HG02571 (cell line): ENCODE measurements at regions not wholly inside any gene's neighbourhood (a gene's known extent, or its start where the extent isn't known, plus 50 kb on each side); places are given as distances from the start of the nearest gene placed in this dataset.
"Not testable (repeated sequence)": the region's sequence is repeated elsewhere in the genome, so short reads cannot be mapped to it uniquely, and the experiment has no call there.

Experiments used
- ATAC-seq: cut with Tn5 transposase; IDR thresholded peaks from one replicate; pipeline ENCODE4 v1.9.1; 2021; ENCODE audit warnings: mild to moderate bottlenecking, moderate library complexity; ENCODE audit not compliant: unreplicated experiment

DNA sequence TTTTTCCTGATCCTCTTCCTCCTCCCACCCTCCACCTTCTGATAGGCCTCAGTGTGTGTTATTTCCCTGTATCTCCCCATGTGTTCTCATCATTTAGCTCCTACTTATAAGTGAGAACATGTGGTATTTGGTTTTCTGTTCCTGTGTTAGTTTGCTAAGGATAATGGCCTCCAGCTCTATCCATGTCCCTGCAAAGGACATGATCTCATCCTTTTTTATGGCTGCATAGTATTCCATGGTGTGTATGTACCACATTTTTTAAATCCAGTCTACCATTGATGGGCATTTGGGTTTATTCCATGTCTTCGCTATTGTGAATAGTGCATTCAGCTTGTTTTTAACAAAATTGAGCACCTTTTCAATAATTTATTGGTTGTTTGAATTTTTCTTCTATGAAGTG, 130.8 kb upstream of the ARHGAP20 start:
- ATAC-seq = not testable (repeated sequence)

DNA sequence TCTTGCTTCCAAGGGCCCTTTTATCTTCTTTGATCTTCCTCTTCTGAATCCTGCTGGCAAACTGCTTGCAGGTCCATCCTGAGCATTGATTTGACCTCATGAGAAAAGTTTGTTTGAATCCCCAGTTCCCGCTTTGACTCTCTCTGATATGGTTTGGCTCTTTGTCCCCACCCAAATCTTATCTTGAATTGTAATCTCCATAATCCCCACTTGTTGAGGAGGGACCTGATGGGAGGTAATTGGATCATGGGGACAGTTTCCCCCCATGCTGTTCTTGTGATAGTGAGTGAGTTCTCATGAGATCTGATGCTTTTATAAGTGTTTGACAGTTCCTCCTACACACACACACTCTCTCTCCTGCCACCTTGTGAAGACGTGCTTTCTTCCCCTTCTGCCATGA, 126.6 kb upstream of the ARHGAP20 start:
- ATAC-seq = no peak

DNA sequence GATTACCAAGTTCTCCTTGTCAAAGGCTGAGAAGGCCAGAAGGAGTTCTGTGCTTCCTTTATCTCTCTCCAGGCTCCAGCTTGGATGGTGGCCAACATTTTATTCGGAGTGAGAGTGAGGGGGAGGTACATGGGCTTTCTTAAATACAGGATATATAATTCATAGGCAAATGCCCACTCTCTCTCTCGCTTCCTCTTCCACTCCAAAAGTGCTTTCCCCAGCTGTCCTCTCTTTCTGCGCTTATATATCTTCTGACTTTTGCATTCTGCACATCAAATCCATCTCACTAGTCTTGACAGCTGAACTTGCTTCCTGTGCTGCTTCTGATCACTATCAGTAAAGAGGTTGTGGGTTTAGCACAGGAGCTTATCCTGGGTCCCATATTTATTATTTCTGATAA, 125.4 kb upstream of the ARHGAP20 start:
- ATAC-seq = no peak

DNA sequence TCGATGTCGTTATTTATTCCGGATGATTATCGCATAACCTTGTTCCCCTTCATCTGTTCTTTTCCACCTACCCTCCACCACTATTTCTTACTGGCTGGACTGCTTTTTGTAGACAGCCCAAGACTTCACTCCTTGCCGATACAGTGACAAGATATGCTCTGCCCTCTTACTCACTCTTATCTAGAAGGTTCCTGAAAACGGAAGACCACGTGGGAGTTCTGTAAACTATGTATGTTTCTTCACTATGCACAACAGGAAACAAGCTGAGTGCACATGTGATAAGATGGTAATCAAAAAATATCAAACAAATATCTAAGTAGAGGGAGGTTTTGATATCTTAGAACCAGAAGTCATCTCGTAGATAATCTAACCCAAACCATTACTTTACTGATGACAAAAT, 122.9 kb upstream of the ARHGAP20 start:
- no peak for ATAC-seq

DNA sequence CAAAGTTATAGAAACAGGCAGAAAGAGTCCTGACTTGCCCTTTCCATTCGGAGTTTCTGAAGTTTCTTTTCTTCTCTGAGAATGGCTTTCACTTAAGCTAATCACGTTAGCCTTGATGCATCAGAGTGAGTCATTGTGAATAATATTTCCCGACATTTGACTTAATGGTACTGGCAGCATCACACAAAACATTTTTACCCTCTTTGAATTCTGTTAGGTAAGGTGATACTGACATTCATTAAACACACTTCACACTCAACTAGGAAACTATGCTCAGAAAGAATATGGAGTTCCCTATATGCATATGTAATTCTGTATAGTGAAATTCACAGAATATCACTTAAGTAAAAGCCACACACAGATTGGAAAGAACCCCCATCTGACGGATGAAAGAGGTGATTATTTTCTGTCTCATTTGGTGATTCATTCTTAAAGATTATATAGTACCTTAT, 120.8 kb upstream of the ARHGAP20 start:
- no peak for ATAC-seq

DNA sequence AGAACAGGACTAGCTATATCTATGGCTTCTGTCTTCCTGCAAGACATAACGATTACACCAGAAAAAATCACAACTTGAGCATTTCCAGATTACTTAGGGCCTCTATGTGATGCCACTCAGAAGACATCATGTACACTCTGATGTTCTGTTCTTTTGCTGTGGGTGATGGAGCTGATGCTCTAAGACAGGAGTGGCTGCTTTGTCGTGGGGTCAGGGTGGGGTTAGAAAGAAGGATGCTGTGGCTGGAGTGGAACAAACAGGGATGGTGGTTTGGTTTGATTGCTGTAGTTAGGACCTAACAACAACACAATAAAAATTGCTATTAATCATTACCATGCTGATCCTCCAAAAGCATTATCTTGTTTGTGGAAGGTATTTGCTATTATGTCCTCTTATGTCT, 120.3 kb upstream of the ARHGAP20 start:
- ATAC-seq = no peak

DNA sequence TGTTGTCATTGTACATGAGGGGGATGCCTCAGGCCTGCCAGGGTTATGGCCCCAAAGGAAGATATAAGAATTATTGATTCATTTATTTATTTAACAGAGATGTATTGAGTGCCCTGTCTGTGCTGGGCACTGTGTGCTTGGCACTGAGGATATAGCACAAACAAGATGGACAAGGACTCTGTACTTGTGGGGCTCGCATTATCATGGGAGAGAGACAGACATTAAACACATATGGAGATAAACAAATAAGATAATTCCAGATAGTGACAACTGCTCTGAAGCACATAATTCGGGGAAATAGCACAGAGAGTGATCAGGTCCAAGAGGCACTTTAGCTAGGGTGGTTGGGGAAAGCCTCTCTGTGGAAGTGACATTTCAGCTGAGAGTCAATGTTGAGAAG, 119.8 kb upstream of the ARHGAP20 start:
- ATAC-seq = no peak

DNA sequence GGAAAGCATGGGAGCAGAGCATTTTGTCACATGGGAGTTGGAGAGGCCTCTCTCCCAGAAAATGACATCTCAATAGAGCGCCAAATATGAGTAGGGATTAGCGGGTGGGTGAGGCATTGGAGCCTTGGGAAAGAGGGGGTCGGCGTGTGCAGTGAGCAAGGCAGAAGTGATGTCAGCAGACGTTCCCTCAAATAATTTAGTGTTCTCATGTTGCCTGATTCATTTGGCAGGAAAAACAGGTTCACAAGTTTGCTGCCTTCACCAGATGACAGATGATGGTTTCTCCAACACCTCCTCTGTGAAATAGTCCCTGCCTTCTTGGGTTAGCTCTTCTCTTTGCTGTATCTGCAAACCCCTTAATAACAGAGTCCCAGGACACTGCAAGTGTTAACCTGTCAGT, 118.5 kb upstream of the ARHGAP20 start:
- no peak for ATAC-seq

DNA sequence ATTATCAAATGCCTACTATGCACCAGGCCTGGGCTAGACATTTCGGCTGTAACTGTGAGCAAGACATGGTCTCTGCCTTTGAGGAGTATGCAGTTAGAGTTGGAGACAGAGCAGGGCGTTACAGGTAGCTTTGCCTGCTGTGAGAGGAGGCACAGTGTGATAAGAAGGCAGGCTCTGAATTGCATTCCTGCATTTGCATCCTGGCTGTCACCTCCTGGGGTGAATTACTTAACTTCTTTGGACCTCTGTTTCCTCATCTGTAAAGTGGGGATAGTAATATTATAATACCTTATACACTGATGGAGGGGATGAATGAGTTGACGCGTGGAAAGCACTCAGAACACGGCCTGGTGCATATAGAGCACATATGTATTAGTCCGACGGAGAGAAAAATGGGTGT, 118.1 kb upstream of the ARHGAP20 start:
- no peak for ATAC-seq

DNA sequence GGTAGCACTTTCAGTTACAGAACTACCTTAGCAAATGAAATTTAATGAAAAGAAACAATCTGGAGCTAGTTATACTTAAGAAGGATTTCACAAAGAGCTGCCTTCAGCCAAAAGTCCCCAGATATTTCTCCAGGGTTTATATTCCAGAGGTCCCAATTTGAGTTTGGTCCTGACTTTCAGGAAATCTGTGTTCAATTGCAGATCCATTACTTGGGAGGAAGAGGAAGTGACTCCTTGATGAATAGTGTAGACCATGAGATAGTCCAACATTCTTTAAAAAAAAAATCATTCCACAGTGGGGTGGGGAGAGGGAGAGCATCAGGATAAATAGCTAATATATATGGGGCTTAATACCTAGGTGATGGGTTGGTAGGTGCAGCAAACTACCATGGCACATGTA, 117.6 kb upstream of the ARHGAP20 start:
- ATAC-seq = no peak

DNA sequence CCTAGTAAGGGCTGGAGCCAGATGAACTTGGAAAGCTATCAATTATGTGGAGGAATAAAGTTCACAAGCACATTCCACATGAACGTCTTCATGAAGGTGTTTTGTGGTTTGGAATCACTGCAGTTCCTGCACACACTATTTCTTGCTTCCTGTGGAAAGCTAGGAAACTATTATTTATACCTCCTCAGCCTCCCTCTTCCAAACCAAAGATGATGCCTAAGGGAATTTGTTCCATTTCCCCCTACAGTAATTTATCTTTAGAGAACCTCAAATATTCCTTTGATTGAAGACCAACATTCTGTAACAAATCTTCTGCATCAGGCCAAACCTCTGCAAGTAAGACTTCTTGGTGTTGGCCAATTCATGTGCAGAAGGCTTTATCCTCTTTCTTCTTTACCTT, 115.8 kb upstream of the ARHGAP20 start:
- no peak for ATAC-seq

DNA sequence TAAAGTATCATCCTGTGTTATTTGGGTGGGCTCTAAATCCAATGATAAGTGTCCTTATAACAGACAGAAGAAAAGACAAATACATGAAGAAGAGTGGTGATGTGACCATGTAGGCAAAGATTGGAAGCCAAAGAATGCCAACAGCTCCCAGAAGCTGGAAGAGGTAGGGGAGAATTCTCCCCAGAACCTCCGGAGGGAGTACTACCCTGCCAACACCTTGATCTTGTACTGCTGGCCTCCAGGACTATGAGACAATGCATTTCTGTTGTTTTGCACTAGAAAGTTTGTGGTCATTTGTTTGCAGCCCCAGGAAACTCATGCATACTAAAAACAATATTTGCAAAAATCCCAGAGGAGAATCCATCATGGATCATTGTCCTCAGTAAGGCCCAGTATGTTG, 115.0 kb upstream of the ARHGAP20 start:
- no peak for ATAC-seq

DNA sequence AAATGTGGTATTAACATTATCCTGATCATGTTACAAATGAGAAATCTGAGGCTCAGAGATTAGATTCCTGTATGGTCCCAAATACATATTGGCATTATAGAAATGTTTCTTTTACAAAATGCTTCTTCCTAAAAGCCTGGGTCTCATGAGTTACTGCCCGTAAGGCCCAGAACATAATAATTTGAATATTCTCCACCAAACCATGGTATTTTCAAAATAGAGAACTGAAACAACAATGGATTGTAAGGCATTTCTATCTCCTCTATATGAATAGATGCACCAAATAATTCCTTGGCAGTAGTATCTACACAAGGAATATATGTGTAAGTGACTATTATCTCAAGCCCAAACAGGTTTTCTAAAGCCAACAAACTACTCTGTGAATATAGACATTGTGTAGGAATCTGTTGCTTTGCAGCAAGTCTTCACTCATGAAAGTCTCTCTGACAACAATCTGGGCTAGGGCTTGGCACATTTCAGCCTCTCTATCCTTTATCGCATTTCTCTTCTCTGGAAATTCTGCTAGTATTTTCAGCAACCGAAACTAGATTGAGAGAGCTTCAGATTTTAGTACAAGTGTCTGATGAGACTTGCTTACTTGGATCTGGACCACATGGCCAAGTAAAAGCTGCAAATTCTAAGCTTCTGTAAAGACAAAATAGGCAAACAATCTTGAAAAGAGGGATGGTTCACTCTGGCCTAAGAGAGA, 112.8 kb upstream of the ARHGAP20 start:
- no peak for ATAC-seq

DNA sequence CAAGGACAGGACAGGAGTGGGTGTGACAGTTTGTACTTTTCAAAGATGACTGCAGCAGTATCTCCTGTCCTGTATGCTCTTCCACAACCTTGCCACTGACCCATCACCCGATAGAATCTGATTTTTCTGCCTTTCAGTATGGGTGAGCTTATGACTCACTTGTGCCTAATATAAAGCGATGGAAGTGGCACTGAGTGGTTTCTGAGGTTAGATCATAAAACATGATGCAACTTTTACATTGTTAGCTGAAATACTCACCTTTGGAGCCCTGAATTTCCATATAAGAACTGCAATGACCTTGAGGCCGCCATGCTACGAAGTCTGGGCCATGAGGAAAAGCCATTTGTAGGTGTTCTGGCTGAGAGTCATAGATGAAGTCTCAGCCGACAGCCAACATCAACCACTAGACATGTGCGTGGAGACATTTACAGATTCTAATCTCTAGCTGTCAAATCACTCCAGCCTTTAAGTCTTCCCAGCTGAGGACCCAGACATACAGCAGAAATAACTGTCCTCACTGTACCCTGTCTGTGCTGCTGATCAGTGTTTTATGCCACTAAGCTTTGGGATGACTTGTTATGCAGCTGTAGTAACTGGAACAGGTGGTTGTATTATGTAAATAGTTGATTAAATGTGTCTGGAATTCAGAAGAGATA, 105.9 kb upstream of the ARHGAP20 start:
- no peak for ATAC-seq

DNA sequence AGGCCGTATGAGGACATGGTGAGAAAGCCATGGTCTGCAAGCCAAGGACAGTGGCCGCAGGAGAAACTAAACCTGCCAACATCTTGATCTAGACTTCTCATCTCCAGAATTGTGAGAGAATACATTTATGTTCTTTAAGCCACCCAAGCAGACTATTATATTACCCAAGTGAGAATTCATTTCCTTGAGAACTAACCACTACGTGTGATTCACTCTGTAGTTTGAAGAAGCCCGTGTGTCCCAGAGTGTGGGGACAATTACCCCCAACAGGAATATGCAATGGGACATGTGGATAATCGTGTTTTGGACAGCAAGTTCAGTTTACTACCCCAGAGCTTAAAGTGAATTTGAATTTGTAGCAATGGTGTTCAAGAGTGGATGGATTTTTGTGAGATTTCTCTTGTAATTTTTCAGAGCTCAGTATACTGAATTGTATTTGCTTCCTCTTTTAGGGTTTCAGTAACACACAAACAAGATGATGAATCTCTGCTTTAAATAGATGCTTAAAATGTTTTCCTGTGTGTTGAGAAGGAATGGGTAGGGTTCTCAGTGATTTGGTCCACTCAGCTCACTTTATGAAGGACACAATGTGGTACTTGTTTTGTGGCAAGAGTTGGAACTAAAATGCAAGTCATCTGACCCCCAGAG, 100.0 kb upstream of the ARHGAP20 start:
- no peak for ATAC-seq

DNA sequence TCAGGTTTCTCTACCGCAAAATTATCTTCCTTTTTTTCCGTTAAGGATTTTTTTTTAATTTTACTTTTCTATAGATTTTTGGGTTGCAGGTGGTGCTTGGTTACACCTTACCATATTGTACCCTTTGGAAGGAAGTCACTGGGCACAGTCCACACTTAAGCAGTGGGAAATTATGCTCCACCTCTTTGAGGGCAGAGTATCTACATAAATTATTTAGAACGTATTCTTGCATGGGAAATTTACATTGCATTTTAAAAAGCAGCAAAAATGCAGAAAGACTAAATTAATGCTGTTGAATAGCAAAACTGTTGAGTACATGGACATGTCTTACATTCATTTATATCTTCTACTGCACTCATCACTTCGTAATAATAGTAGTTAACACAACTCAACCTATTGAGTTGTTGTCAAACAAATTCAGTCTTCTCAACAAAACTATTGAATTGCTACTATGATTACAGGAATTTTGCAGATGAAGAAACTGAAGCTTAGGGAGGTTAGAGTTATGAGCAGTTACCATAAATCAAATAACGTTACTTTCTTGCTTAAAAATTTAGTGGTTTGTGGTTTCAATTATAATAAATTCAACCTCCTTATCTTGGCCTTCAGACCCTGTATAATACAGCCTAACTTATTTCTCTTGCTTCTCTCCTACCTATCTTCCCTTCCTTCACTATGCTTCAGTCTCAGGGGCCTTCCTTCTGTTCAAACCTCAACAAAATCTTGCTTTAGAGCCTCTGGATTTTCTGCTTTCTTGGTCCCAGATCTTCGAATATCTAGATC, 97.4 kb upstream of the ARHGAP20 start:
- ATAC-seq = no peak

DNA sequence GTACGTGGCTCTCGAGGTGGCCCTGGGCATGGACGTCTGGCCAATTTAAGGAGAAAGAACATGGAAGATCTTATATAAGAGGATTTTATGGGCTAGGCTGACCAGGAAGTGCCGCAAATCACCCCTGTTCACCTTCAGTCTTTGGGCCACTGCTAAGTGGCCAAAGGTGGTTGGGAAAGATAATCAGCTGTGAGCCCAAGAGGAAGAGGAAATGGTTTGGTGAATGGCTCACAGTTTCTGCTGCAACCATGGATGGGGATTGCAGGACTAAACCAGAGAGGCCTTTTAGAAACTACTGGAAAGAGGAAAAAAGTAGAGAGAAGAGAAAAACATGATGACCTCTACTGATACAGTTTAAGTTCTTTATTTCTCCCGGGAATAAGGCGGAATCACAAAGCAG, 96.0 kb upstream of the ARHGAP20 start:
- ATAC-seq = no peak

DNA sequence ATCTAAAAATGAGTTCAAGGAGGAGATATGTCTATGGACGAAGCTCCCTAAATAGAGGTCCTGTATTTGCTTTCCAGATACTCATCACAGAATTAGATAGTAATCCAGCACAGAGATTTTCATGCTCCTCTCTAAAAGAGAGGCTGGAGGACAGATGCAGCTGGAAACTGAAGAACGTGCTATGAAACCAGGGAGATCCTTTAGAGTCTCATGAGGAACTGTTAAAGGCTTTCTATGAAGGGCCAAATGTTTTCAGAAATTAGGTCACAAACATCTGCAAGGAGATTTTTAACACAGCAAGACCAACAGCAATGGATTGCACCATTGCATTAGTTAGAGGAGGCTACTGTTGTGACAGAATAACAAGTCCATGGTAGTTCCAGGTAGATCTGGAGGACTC, 95.6 kb upstream of the ARHGAP20 start:
- no peak for ATAC-seq

DNA sequence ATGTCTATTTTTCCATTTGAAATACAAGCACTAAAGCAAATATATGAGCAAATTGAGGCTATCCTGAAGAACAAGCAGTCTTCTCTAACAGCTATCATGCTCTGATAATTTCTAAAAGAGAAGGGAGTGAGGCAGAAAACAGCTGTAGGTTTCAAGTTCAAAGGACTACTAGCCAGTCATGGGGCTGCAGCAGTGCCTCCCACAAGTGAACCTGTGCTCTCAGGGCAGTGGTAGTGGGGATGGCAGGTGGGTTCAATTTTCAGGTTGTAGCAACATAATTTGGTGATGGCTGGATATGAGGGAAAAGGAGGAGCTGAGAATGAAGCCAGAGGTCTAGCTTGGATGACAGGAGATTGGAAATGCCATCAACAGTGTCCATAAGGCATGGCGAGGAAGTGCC, 93.5 kb upstream of the ARHGAP20 start:
- ATAC-seq = no peak

DNA sequence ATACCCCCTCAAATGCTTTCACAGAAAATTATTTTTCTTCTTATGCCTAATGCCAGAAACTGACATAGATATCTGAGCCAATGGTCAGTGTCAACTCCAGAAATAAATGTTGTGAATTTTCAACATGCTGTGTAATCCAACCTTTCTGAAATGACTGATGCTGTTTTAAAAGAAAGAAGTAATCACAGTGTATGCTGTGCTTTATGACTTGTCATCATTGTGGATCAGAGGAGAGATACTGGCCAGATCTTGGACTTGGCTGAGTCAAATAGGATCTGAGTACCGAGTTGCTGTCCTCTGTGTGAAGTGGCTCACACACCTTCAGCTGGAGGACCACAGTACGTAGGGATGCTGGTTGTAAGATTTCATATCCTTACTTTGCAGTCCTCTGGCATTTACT, 89.9 kb upstream of the ARHGAP20 start:
- no peak for ATAC-seq

DNA sequence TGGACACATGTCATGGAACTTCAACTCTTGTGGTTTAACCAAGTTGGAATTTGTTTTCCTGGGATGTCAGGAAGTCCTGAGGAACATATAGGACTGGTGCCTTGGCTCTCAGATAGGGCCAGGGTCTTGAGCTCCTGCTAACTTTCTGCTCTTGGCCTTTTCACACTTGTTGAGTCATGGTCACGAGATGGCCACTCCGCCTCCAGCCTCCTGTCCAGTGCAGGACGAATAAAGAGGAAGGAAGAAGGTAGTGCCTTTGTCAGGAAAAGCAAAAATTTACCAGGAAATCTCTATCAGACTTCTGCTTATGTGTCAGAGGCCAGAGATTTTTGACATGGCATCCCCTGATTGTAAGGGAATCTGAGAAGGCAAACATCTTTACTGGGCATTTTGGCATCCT, 89.1 kb upstream of the ARHGAP20 start:
- ATAC-seq = no peak
